GM23338 (cell line): ENCODE measurements at regions not wholly inside any gene's neighbourhood (a gene's known extent, or its start where the extent isn't known, plus 50 kb on each side); places are given as distances from the start of the nearest gene placed in this dataset.

Experiments used
- ATAC-seq: fragments of 200-7000 bp; cut with Tn5 transposase; 3 replicates; pipeline ENCODE4 v1.9.1; 2020
- DNase-seq: peaks from one replicate; pipeline ENCODE4 v3.0.0-alpha.2; 2015; ENCODE audit warnings: low spot score
- H2AFZ ChIP-seq: fragments of 200-600 bp; sonication (generic); 2 replicates; pipeline ENCODE4 v1.8.0; 2016; ENCODE audit warnings: antibody characterized with exemption, mild to moderate bottlenecking, moderate library complexity
- H3F3A ChIP-seq: fragments of 200-600 bp; sonication (generic); replicated peaks from 2 replicates; pipeline ENCODE4 v1.8.0; 2017; ENCODE audit warnings: antibody characterized with exemption, mixed run types, low read depth
- H3K27ac ChIP-seq: fragments of 200-600 bp; sonication (generic); 2 replicates; pipeline ENCODE4 v1.6.1; 2016; ENCODE audit warnings: low read depth
- H3K27me3 ChIP-seq: fragments of 200-600 bp; sonication (generic); 2 replicates; pipeline ENCODE4 v1.8.0; 2016; ENCODE audit warnings: mild to moderate bottlenecking, mixed run types, moderate library complexity; ENCODE audit not compliant: insufficient read depth
- H3K36me3 ChIP-seq: fragments of 200-600 bp; sonication (generic); 2 replicates; pipeline ENCODE4 v1.8.0; 2016; ENCODE audit warnings: mild to moderate bottlenecking; ENCODE audit not compliant: insufficient read depth
- H3K4me1 ChIP-seq: fragments of 200-600 bp; sonication (generic); 2 replicates; pipeline ENCODE4 v1.8.0; 2016; ENCODE audit warnings: mild to moderate bottlenecking, moderate library complexity; ENCODE audit not compliant: insufficient read depth
- H3K4me2 ChIP-seq: fragments of 200-600 bp; sonication (generic); 2 replicates; pipeline ENCODE4 v1.7.1; 2017; ENCODE audit warnings: mixed run types
- H3K4me3 ChIP-seq: fragments of 200-600 bp; sonication (generic); 2 replicates; pipeline ENCODE4 v1.6.1; 2016; ENCODE audit warnings: mixed run types
- H3K79me2 ChIP-seq: fragments of 200-600 bp; sonication (generic); replicated peaks from 2 replicates; pipeline ENCODE4 v1.8.0; 2017; ENCODE audit warnings: mild to moderate bottlenecking; ENCODE audit not compliant: insufficient read depth
- H3K9me2 ChIP-seq: fragments of 200-600 bp; sonication (generic); 2 replicates; pipeline ENCODE4 v1.8.0; 2017; ENCODE audit not compliant: insufficient read depth
- H4K20me1 ChIP-seq: fragments of 200-600 bp; sonication (generic); replicated peaks from 2 replicates; pipeline ENCODE4 v1.8.0; 2017; ENCODE audit warnings: mild to moderate bottlenecking; ENCODE audit not compliant: insufficient read depth
- H3K27ac Mint-ChIP-seq: 2 replicates; pipeline ENCODE4 v1.8.0; 2020; ENCODE audit warnings: inconsistent platforms, mild to moderate bottlenecking, moderate library complexity, mixed read lengths
- H3K27me3 Mint-ChIP-seq: 3 replicates; pipeline ENCODE4 v1.8.0; 2022; ENCODE audit warnings: low read depth, mild to moderate bottlenecking, moderate library complexity, mixed read lengths, inconsistent platforms; ENCODE audit not compliant: insufficient read depth, poor library complexity
- H3K36me3 Mint-ChIP-seq: 3 replicates; pipeline ENCODE4 v1.8.0; 2021; ENCODE audit warnings: low read depth, mild to moderate bottlenecking, inconsistent platforms, moderate library complexity, mixed read lengths
- H3K4me1 Mint-ChIP-seq: 3 replicates; pipeline ENCODE4 v1.8.0; 2020; ENCODE audit warnings: mild to moderate bottlenecking, inconsistent platforms, mixed read lengths
- H3K4me3 Mint-ChIP-seq: 3 replicates; pipeline ENCODE4 v1.8.0; 2021; ENCODE audit warnings: moderate library complexity, mild to moderate bottlenecking, inconsistent platforms, mixed read lengths
- H3K9me3 Mint-ChIP-seq: 3 replicates; pipeline ENCODE4 v1.8.0; 2020; ENCODE audit warnings: moderate library complexity, mild to moderate bottlenecking, inconsistent platforms, mixed read lengths
- CREB1 ChIP-seq: fragments of 250-450 bp; sonication (Bioruptor Pico); IDR thresholded peaks from 2 replicates; pipeline ENCODE4 v1.5.0; 2020; ENCODE audit warnings: low read depth, mild to moderate bottlenecking, moderate library complexity
- CTCF ChIP-seq, 2 experiments: fragments of 200-600 bp in 1 of 2; sonication (generic) in 1 of 2; conservative IDR thresholded peaks; 2 replicates each; pipeline versions ENCODE4 v1.5.1 to v1.6.1; 2016 to 2017; ENCODE audit warnings: antibody characterized with exemption in 2 of 2, low read depth in 2 of 2, mild to moderate bottlenecking in 2 of 2, moderate library complexity in 1 of 2
- ETS1 ChIP-seq: IDR thresholded peaks from 2 replicates; pipeline ENCODE4 v1.6.1; 2016; ENCODE audit warnings: antibody characterized with exemption
- EZH2 ChIP-seq: fragments of 200-600 bp; sonication (generic); IDR thresholded peaks from one replicate; pipeline ENCODE4 v1.8.0; 2017; ENCODE audit warnings: antibody characterized with exemption, mild to moderate bottlenecking, low read depth; ENCODE audit not compliant: unreplicated experiment
- EZH2phosphoT487 ChIP-seq: fragments of 200-600 bp; sonication (generic); IDR thresholded peaks from one replicate; pipeline ENCODE4 v1.8.1; 2018; ENCODE audit warnings: antibody characterized with exemption; ENCODE audit not compliant: unreplicated experiment
- JUNB ChIP-seq: IDR thresholded peaks from one replicate; pipeline ENCODE4 v1.6.1; 2016; ENCODE audit warnings: antibody characterized with exemption; ENCODE audit not compliant: unreplicated experiment
- NANOG ChIP-seq: IDR thresholded peaks from 2 replicates; pipeline ENCODE4 v1.6.1; 2016; ENCODE audit warnings: antibody characterized with exemption, borderline replicate concordance
- POLR2AphosphoS5 ChIP-seq: IDR thresholded peaks from 2 replicates; pipeline ENCODE4 v1.6.1; 2016; ENCODE audit warnings: antibody characterized with exemption, low read depth
- REST ChIP-seq: IDR thresholded peaks from one replicate; pipeline ENCODE4 v1.6.1; 2018; ENCODE audit warnings: antibody characterized with exemption; ENCODE audit not compliant: unreplicated experiment
- STAT1 ChIP-seq: IDR thresholded peaks from one replicate; pipeline ENCODE4 v1.6.1; 2016; ENCODE audit warnings: antibody characterized with exemption; ENCODE audit not compliant: unreplicated experiment
- ZNF114 ChIP-seq: fragments of 250-450 bp; sonication (Bioruptor Pico); IDR thresholded peaks from 2 replicates; pipeline ENCODE4 v1.5.0; 2020; ENCODE audit warnings: mild to moderate bottlenecking, moderate library complexity
- ZNF331 ChIP-seq: fragments of 250-450 bp; sonication (Bioruptor Pico); IDR thresholded peaks from 2 replicates; pipeline ENCODE4 v1.5.0; 2020; ENCODE audit warnings: low read depth, mild to moderate bottlenecking, moderate library complexity

GRCh38 chr2:64731746-64732145 lies 78.0 kb upstream of the SERTAD2 start:
- Mint-ChIP-seq H3K4me1 (peaks cover 22% of the 10 kb centered on the region), H3K27ac (no peak overlapping the region), H3K4me3 (no peak overlapping the region), H3K27me3 (peaks cover 4% of the 10 kb centered on the region), H3K36me3 (no peaks in the 10 kb centered on the region), H3K9me3 (no peaks in the 10 kb centered on the region)
- no peak overlapping the region for H3K4me3 ChIP-seq
- TF ChIP-seq CTCF (conservative IDR thresholded peaks at IDR 0.05; ENCODE audit: low read depth in 2 of 2) (no peak), EZH2phosphoT487 (no peak), EZH2 (no peak), CREB1 (no peak), POLR2AphosphoS5 (no peak), REST (no peak), ETS1 (no peak), NANOG (no peak), STAT1 (no peak)
- no peak overlapping the region for H3K4me2 ChIP-seq
- H3K36me3 ChIP-seq = no peaks in the 10 kb centered on the region
- peaks cover 10% of the 10 kb centered on the region for H3K4me1 ChIP-seq
- DNase-seq = no peak
- no peak overlapping the region for H3K27ac ChIP-seq
- no peaks in the 10 kb centered on the region for H4K20me1 ChIP-seq
- no peaks in the 10 kb centered on the region for H3K9me2 ChIP-seq
- no peaks in the 10 kb centered on the region for H3F3A ChIP-seq
- H3K79me2 ChIP-seq = no peaks in the 10 kb centered on the region
- H2AFZ ChIP-seq = no peak overlapping the region
- no peaks in the 10 kb centered on the region for H3K27me3 ChIP-seq
- no peak for ATAC-seq

GRCh38 chr2:64732146-64732545 lies 78.4 kb upstream of the SERTAD2 start:
- Histone ChIP-seq H3K36me3 (no peaks in the 10 kb centered on the region), H3K79me2 (no peaks in the 10 kb centered on the region), H2AFZ (no peak overlapping the region), H3K4me1 (peaks cover 10% of the 10 kb centered on the region), H3K4me2 (no peak overlapping the region), H4K20me1 (no peaks in the 10 kb centered on the region), H3K9me2 (no peaks in the 10 kb centered on the region), H3K4me3 (no peak overlapping the region), H3K27ac (no peak overlapping the region), H3F3A (no peaks in the 10 kb centered on the region), H3K27me3 (no peaks in the 10 kb centered on the region)
- Mint-ChIP-seq H3K36me3 (no peaks in the 10 kb centered on the region), H3K9me3 (no peaks in the 10 kb centered on the region), H3K27ac (no peak overlapping the region), H3K27me3 (peaks cover 6% of the 10 kb centered on the region), H3K4me1 (peaks cover 22% of the 10 kb centered on the region), H3K4me3 (no peak overlapping the region)
- ATAC-seq = no peak
- DNase-seq = no peak
- TF ChIP-seq CTCF (conservative IDR thresholded peaks at IDR 0.05; ENCODE audit: low read depth in 2 of 2) = no peak
- no peak for TF ChIP-seq EZH2phosphoT487
- no peak for TF ChIP-seq NANOG
- TF ChIP-seq ZNF114 (CRISPR knock-in tag) = no peak
- TF ChIP-seq JUNB = no peak
- TF ChIP-seq ETS1 = no peak
- no peak for TF ChIP-seq ZNF331 (CRISPR knock-in tag)
- TF ChIP-seq POLR2AphosphoS5 = no peak
- no peak for TF ChIP-seq EZH2
- TF ChIP-seq STAT1 = no peak
